Testis (tissue), 2 donors: ENCODE measurements at regions not wholly inside any gene's neighbourhood (a gene's known extent, or its start where the extent isn't known, plus 50 kb on each side); places are given as distances from the start of the nearest gene placed in this dataset.

Experiments used
- POLR2A ChIP-seq: fragments of 450-650 bp; IDR thresholded peaks from one replicate; pipeline ENCODE4 v1.6.1; 2017; ENCODE audit warnings: antibody characterized with exemption, mild to moderate bottlenecking, moderate library complexity
- TF ChIP-seq, protein P1 (sequence below), 3 experiments: fragments of 450-650 bp in 2 of 3; fragments of 200-600 bp in 1 of 3; sonication (generic) in 1 of 3; IDR thresholded peaks; one replicate each; pipeline ENCODE4 v1.5.1; 2016 to 2019; ENCODE audit warnings: antibody characterized with exemption in 3 of 3, mild to moderate bottlenecking in 2 of 3, moderate library complexity in 1 of 3

DNA sequence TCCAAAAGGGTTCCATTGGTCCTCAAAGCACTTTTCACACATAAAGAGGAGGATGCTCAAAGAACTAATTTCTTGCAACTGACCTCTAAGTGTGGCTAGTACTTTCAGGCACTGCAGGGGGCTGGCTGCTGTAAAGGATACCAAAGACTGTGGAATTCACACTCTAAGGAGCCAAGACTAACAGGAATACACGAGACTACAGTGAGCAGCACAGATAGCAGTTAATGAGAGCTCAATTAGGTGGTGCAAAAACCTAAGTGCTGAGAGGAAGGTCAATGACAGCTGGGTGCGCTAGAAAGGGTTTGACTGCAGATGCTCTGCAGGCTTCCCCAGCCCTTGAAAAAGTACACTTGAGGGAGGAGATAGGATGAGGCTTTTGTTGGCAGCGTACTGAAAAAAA, 124.3 kb upstream of the NTM start:
- TF ChIP-seq, protein P1, sequence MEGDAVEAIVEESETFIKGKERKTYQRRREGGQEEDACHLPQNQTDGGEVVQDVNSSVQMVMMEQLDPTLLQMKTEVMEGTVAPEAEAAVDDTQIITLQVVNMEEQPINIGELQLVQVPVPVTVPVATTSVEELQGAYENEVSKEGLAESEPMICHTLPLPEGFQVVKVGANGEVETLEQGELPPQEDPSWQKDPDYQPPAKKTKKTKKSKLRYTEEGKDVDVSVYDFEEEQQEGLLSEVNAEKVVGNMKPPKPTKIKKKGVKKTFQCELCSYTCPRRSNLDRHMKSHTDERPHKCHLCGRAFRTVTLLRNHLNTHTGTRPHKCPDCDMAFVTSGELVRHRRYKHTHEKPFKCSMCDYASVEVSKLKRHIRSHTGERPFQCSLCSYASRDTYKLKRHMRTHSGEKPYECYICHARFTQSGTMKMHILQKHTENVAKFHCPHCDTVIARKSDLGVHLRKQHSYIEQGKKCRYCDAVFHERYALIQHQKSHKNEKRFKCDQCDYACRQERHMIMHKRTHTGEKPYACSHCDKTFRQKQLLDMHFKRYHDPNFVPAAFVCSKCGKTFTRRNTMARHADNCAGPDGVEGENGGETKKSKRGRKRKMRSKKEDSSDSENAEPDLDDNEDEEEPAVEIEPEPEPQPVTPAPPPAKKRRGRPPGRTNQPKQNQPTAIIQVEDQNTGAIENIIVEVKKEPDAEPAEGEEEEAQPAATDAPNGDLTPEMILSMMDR (IDR thresholded peaks at IDR 0.05): no peak
- no peak for TF ChIP-seq POLR2A
